HG03354 (cell line): ENCODE measurements at regions not wholly inside any gene's neighbourhood (a gene's known extent, or its start where the extent isn't known, plus 50 kb on each side); places are given as distances from the start of the nearest gene placed in this dataset.
"Not testable (repeated sequence)": the region's sequence is repeated elsewhere in the genome, so short reads cannot be mapped to it uniquely, and the experiment has no call there.

ENCODE experiments used
- ATAC-seq: cut with Tn5 transposase; IDR thresholded peaks from one replicate; pipeline ENCODE4 v1.9.1; 2021; ENCODE audit warnings: mild to moderate bottlenecking; ENCODE audit not compliant: unreplicated experiment, poor library complexity, severe bottlenecking

- ATAC-seq, result no peak
Observed at GRCh38 chr22:49678842-49679170, 148.9 kb downstream of the BRD1 start.

DNA sequence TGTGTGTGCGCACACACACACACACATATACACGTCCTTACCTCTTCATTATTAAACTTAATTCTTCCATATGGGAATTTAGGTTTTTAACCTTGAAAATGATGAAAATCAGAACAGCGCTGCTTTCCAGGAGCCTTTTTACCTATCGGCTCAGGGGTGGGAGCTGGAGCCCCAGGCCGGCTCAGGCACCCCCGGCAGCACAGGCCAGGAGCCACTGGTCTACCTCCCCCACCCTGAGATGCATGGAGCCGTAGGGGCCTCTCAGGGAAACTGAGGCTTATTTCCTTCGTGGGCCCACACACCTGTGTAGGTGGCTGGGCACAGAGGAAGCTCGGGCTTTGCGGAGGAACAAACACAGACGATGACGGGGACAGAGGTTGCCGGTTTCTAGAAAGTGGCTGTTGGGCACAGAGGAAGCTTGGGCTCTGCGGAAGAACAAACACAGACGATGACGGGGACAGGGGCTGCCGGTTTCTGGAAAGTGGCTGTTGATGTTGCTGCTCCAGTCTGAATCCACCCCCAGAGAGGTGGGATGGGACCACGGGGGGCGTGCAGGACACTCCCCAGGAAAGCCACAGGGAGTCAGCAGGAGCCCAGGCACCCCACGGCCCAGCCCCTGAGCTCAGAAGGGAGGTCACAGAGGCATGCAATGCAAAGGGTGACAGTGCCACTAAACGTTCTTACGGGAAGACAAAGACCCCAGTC, 149.4 kb downstream of the BRD1 start:
- ATAC-seq, result no peak

- ATAC-seq, result no peak
Observed at GRCh38 chr22:49677495-49677889, 150.2 kb downstream of the BRD1 start.

DNA sequence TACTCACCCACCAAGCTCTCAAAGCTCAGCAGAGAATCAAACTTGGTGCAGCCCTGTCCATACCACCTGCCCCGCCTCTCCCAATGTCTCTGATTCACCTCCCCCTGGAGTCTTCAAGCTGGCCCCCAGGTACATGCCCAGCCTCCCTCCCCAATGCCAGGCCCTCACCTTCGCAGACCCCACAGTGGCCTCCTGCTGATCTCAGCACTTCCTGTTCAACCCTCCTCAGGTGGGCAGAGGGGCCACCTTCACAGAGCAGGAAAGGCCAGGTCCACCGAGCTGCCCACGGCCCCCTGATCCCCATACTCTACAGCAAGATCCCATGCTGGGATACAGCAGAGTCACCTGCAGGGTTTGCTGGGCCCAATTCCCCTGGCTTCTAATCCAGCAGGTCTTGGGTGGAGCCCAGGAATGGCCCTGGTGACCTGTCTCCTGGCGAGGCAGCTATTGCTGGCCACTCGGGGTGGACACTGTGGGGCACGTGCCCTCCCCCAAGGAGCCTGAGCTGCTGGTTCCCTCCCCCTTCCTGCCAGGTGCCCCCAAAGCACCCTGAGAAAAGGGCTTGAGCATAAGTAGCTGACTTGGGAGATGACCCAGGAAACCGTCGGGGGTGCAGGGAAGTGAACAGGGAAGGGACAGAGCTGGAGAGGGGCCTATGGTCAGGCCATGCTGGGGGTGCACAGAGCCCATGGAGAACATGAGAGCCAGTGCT, 150.7 kb downstream of the BRD1 start:
- ATAC-seq, result no peak

- no peak for ATAC-seq
Observed at GRCh38 chr22:49676230-49676629, 151.4 kb downstream of the BRD1 start.

GRCh38 chr22:49674479-49675050, 153.1 kb downstream of the BRD1 start:
- ATAC-seq, result no peak

GRCh38 chr22:49673048-49673447, 154.6 kb downstream of the BRD1 start:
- ATAC-seq, result no peak

DNA sequence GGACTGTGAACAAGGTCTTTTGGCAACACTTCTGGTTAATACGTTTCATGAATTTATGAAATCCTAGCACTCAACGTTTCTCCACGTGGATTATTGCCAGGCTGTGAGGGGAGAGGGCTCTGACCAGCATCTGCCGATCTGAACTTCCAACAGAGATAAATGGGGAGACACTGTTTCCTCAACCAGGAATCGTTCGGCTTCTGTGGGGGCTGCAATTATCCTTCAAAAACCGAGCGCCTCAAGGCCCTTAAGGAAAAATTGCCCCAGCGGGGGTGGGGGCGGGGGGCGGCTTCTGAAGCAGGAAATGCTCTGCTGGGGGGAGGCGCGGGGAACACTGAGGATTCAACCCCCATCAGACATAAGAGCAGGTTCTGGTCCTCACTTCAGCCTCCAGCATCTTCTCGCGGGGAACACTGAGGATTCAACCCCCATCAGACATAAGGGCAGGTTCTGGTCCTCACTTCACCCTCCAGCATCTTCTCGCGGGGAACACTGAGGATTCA, 155.6 kb downstream of the BRD1 start:
- ATAC-seq, result no peak

- ATAC-seq, result no peak
Observed at GRCh38 chr22:49671331-49672013, 156.2 kb downstream of the BRD1 start.

GRCh38 chr22:49670456-49671330, 157.0 kb downstream of the BRD1 start:
- no peak for ATAC-seq

GRCh38 chr22:49669969-49670455, 157.7 kb downstream of the BRD1 start:
- ATAC-seq, result not testable (repeated sequence)

DNA sequence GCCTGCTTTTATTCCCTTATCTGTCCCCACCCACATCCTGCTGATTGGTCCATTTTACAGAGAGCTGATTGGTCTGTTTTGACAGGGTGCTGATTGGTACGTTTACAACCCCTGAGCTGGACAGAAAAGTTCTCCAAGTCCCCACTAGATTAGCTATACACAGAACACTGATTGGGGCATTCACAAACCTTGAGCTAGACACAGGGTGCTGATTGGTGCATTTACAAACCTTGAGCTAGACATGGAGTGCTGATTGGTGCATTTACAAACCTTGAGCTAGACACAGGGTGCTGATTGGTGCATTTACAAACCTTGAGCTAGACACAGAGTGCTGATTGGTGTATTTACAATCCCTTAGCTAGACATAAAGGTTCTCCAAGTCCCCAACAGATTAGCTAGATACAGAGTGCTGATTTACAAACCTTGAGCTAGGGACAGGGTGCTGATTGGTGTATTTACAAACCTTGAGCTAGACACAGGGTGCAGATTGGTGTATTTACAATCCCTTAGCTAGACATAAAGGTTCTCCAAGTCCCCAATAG, 158.2 kb downstream of the BRD1 start:
- not testable (repeated sequence) for ATAC-seq

DNA sequence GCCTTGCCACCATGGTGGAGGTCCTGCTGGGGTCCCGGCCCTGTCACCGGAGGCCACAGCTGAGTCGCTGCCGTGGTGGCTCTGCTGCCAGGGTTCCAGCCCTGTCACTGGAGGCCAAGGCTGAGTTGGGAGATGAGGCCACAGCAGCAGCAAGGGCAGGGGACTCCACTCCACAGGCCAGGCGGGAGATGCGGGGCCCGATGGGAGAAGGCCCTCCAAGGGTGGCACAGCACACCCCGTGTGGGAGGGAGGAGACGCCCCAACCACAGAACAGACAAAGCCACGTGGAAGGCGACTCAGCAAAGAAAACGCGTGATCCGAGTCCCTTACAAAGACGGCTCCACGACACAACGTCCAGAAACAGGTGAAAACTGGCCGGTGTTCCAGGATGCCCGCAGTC, 159.3 kb downstream of the BRD1 start:
- ATAC-seq, result no peak

- ATAC-seq, result no peak
Observed at GRCh38 chr22:49667236-49667635, 160.4 kb downstream of the BRD1 start.

- ATAC-seq, result no peak
Observed at GRCh38 chr22:49666146-49666809, 161.4 kb downstream of the BRD1 start.

- no peak for ATAC-seq
Observed at GRCh38 chr22:49664891-49665290, 162.8 kb downstream of the BRD1 start.

GRCh38 chr22:49664371-49664881, 163.2 kb downstream of the BRD1 start:
- ATAC-seq, result no peak

DNA sequence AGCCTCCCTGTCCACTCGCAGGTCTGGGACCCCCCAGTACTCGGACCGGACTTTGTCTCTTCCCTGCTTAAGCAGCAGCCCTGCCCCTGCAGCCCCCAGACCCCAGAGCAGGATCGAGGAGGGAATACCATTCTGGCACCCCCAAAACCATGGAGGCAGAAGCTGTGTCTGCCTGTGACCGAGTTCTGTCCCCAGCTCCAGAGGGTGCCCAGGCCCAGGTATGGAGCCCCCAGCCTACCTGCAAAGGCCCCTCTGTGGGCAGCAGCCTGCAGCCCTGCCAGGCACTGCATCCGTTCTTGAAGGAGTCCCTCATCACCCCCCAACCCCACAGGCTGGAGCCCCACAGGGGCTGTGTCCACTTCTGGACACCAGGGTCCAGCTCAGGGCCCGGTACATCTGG, 163.8 kb downstream of the BRD1 start:
- ATAC-seq, result no peak
